ENCODE measurements at regions not wholly inside any gene's neighbourhood (a gene's known extent, or its start where the extent isn't known, plus 50 kb on each side); places are given as distances from the start of the nearest gene placed in this dataset.

GRCh38 chr9:11320989-11321388 lies 708.2 kb upstream of the PTPRD start:
- no peak for DNase-seq (ENCODE audit: low read depth)

DNA sequence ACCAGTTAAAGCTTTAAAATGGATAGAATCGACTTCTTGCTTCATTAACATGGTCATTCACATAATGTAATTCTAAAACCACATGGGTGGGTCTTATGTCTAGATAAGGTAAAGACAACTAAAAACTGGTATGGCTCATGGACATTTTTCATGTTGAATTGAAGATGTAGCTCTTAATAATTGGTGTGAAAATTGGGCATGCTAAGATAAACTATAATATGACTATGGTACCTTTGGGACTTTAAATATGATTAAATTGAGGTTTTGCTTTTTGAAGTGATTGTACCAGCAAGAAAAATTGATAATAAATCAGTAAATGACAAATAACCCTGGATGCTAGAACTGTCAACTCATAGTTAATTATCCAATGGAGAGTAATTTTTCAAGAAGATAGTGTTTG lies 710.7 kb upstream of the PTPRD start:
- DNase-seq (ENCODE audit: low read depth): no peak

DNA sequence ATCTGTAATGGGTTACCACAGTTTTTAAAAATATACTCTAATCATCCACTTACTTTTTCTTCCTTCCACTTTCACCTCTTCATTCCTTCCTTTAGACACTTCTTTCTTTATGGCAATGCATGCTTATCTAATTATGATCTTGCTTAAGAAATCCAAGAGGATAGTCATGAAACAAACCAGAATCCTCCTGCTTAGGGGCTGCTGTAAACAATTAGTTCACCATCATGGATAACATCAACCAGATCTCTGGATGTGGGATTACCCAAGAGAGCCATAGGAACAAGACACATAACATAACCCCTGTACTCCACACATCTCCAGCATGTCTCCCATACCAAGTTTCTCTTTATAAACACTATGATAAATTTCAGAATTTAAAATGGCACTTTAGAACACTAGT lies 713.4 kb upstream of the PTPRD start:
- DNase-seq (ENCODE audit: low read depth): no peak

GRCh38 chr9:11328326-11328725 lies 715.5 kb upstream of the PTPRD start:
- no peak for DNase-seq (ENCODE audit: low read depth)

- no peak for DNase-seq (ENCODE audit: low read depth)
Observed at GRCh38 chr9:11335011-11335410, 722.2 kb upstream of the PTPRD start.

- no peak for DNase-seq (ENCODE audit: low read depth)
Observed at GRCh38 chr9:11338130-11338529, 725.3 kb upstream of the PTPRD start.

DNA sequence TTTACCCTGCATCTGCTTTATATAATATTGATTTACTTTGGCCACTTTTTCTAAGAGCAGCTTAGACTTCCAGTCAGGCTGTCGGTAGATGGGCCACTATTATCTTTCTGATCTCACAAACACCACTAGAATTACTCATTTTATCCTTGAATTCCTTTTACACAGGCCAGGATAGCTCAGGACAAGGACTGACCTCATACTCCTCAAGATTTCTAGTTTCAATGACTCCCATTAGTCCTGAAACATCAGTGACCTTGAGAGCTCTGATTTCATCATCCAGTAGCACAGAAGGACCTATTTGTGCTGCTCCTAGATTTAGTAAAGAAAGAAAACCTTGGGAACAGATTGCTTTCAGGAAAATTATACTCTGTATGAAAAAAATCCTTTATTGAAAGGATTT lies 727.9 kb upstream of the PTPRD start:
- DNase-seq (ENCODE audit: low read depth): no peak

DNA sequence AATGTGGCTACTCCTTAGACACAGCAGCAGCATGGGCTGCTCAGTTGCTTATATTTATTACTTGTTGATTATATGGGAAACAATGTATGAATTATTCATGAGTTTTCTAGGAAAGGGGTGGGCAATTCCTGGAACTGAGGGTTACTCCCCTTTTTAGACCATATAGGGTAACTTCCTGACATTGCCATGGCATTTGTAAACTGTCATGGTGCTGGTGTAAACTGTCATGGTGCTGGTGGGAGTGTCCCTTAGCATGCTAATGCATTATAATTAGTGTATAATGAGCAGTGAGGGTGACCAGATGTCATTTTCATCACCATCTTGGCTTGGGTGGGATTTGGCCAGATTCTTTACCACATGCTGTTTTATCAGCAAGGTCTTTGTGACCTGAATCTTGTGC lies 734.6 kb upstream of the PTPRD start:
- DNase-seq (ENCODE audit: low read depth): no peak

DNA sequence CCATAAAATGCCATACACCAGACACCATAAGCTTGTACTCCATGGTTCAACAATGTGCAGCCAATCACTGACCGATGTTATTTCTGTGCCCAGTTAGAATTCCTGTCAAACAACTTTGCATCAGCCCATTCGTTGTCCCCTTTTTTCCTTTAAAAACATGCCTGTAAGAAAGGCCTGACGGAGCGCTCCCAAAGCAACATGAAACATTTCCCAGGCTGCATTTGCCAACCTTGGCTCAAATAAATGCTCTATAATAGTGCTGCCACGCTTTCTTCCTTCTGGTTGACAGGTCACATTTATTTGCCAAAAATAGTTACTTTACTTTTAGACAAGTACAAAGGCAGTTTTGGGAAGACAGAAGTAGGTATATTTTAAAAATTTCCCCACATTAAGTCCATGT lies 735.6 kb upstream of the PTPRD start:
- no peak for DNase-seq (ENCODE audit: low read depth)

DNA sequence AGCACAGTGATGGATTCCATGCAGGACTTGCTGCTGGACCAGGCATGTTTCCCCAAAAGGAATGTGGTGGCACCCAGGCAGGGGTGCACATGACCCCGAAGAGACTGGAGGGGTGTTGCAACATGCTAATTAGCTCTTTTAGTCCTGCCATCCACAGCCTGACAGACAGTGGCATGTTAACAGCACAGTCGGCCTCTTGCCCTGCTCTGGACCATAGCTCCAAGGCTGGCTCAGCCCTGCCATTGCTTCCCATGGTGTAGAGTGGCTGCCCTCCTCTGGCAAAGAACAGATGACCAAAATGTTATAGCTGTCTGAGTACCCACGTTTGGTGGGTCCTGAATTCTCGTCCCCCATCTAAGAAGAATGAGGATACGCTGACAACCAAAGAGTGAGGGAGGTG lies 736.4 kb upstream of the PTPRD start:
- no peak for DNase-seq (ENCODE audit: low read depth)

DNA sequence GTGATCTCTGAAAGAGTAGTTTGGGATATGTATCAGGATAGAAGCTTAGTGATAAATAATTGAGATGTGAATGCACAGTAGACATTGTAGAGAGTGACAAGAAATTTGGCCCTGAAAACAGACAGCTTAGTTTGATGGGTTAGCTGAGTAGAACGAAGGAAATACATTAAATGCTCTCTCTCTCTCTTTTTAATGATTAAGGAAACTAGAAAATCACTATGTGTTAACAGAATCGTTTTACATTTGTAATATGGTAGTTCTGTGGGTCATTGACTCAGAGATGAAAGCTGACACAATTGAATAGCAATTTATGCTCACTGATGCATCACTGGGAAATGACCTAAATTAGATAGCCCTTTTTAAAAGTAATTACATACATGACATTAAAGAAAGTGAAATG lies 739.8 kb upstream of the PTPRD start:
- no peak for DNase-seq (ENCODE audit: low read depth)

- no peak for DNase-seq (ENCODE audit: low read depth)
Observed at GRCh38 chr9:11356067-11356466, 743.3 kb upstream of the PTPRD start.

- DNase-seq (ENCODE audit: low read depth): no peak
Observed at GRCh38 chr9:11366585-11367129, 753.9 kb upstream of the PTPRD start.

DNA sequence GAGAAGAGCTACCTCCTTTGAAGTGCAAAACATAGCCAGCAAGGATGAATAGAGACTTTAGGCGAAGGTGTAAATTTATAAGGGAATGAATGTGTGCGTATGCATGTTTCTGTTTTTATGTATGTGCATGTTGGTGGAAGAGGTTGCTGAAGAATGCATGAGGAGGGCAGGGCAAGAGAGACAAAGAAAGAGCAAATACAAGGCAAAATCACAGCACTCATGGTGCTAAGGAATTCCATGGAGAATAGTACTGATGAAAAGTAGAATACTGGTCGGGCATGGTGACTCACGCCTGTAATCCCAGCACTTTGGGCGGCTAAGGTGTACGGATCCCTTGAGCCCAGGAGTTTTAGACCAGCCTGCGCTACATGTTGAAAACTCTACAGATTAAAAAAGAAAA lies 762.1 kb upstream of the PTPRD start:
- DNase-seq (ENCODE audit: low read depth): no peak

DNA sequence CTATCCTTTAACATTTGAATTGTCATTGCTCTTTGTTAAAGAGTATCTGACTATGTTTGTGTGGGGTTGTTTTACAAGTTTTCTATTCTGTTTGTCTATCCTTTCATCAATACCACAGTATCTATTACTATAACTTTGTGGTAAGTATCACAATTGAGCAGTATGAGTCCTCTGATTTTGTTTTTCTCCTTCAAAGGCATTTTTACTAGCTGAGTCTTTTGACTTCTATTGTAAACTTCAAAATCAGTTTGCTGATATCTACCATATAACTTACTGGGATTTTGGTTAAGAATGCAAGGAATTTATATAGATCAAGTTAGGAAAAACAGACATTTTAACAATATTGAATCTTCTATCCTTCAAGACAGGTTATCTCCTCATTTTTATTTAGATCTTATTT lies 789.8 kb upstream of the PTPRD start:
- no peak for DNase-seq (ENCODE audit: low read depth)

DNA sequence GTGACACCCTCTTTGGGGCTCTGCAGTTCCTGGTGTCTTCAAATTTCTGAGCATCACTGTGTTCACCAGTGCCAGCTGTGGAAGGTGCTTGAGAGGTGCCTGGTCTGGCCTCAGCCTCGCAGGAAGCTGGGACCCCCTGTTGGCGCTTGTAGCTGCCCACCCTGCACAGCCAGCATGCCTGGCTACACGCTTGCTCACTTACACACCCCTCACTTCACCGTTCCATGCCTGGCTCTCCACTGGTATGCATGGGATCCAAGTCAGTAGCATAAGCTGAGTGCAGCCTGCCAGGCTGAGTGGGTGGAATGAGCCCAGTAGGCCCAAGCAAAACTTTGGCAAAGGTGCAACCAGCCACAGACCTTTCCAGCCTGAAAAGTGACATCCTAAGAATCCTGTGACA lies 801.4 kb upstream of the PTPRD start:
- DNase-seq (ENCODE audit: low read depth): no peak

GRCh38 chr9:11417782-11418181 lies 805.0 kb upstream of the PTPRD start:
- no peak for DNase-seq (ENCODE audit: low read depth)

DNA sequence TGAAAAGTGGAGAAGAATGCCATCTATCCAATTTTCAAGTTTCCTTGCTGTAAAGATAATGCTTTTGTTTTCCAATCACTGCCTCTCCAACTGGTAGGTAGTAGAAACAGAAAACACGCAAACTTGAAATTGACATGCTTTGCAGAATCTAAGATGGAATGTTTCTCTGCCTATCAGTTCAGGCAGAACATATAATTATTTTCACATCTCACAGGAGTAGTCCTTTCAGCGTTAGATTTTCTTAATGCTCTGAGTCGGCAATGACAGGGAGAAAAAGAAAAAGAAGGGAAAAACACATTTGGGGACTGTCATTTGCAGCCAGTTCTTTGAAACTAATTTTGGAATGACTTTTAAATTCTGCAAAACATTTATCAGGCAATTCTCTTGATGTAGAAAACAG lies 818.7 kb upstream of the PTPRD start:
- no peak for DNase-seq (ENCODE audit: low read depth)

DNA sequence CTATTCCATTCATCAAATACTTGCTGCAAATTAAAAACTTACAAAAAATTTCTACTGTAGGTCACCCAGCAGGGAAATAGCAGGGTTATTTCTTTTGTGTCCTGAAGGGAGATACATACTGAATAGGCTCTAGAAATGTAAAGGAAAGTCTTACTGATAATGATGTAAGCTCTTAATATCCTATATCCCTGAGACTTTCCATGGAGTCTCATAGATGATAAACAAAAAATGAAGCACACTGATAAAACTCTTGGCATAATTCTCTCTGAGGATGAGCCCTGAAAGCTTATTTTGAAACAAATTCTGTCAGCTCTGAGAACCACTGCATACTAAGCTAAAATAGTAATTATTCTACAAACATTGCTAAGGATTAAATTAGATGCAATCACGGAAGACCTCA lies 819.6 kb upstream of the PTPRD start:
- no peak for DNase-seq (ENCODE audit: low read depth)

- DNase-seq (ENCODE audit: low read depth): no peak
Observed at GRCh38 chr9:11443631-11444030, 830.8 kb upstream of the PTPRD start.

DNA sequence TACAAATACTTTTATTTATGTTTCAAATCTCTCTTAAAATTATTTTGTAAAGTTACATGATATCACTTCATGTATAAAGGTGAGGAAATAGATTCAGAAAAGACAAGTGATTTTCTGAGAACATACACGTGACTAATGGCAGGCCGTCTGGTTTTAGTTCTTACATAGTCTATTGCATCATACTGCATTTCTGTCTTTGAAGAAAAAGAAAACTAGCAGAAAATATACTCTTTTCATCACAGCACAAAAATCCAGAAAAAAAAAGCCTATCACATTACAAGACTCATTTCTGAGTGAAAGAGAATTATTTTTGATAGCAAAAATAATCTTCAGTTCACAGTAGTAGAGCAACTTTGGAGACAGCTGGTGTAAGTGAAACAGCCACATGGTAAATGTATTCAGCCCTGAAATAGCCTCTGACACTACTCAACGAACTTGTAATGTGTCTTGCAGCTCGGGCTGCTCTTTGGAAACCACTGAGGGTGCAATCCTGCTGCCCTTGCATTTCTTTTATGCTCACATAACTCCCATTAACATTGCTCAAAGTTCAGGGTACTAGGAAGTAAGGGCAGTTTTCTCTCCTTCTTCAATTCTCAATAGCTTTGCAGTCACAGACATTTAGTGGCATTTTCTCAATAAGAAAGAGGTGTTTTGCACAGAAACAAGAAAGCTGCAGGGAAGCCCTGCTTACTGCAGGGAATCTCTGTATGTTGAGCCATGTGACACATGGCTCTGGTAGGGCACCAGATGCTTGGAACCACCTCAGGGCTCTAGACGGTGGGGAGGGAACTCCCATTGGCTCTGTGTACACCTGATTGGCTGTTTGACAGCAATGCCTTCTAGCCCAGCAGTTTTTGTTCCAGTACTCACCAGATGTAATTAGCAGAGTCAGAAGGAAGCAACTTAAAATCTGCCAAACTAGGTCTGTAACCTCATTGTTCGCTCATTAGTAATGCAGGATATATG lies 845.3 kb upstream of the PTPRD start:
- no peak for DNase-seq (ENCODE audit: low read depth)

DNA sequence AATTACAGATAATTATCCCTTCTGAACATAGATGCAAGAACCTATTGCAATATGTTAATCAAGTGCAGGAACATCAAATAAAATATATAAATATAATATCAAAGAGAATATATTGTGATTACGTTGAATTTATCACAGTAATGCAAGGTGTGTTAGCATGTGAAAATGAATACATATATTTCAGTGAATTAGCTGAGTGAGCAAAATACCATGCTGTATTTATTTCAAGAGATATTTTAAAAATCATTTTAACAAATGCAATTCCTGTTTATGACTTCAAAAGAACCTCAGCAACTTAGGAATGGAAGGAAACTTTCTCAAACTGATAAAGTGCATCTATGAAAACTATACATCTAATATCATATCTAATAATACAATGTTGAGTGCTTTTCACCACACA lies 856.9 kb upstream of the PTPRD start:
- DNase-seq (ENCODE audit: low read depth): no peak

GRCh38 chr9:11471321-11471720 lies 858.5 kb upstream of the PTPRD start:
- no peak for DNase-seq (ENCODE audit: low read depth)

GRCh38 chr9:11500780-11501179 lies 888.0 kb upstream of the PTPRD start:
- DNase-seq (ENCODE audit: low read depth): no peak
